Endothelial cell of umbilical vein (primary cell): ENCODE measurements at regions not wholly inside any gene's neighbourhood (a gene's known extent, or its start where the extent isn't known, plus 50 kb on each side); places are given as distances from the start of the nearest gene placed in this dataset.

Source experiments
- EZH2 ChIP-seq: IDR thresholded peaks from 2 replicates; pipeline ENCODE4 v1.6.1; 2012; ENCODE audit warnings: borderline replicate concordance, low read depth, mild to moderate bottlenecking, moderate library complexity, low read length, inconsistent platforms; ENCODE audit not compliant: severe bottlenecking
- POLR2A ChIP-seq: IDR thresholded peaks from 2 replicates; pipeline ENCODE4 v1.6.1; 2012; ENCODE audit warnings: low read depth, mild to moderate bottlenecking, control low read depth, low read length

- TF ChIP-seq POLR2A = no peak
- no peak for TF ChIP-seq EZH2
Observed at GRCh38 chr2:37441055-37441454, 96.6 kb downstream of the QPCT start.
